HCT116 (cell line): ENCODE measurements at regions not wholly inside any gene's neighbourhood (a gene's known extent, or its start where the extent isn't known, plus 50 kb on each side); places are given as distances from the start of the nearest gene placed in this dataset.

Experiments used
- ATAC-seq: fragments of 200-7000 bp; cut with Tn5 transposase; 2 replicates; pipeline ENCODE4 v1.9.1; 2020; ENCODE audit warnings: mild to moderate bottlenecking, moderate library complexity
- BruUV-seq: library from RNA; stranded (reverse); fragments of 400-500 nt; replicated peaks from 2 replicates; lab custom pipeline; 2021; lab: Mats Ljungman, UMichigan
- CTCF ChIA-PET: fragments of 300-600 bp; sonication (Branson Sonifier 250); formaldehyde crosslinking; loops from one replicate; lab custom pipeline; 2021; ENCODE audit warnings: antibody characterized with exemption; lab: Charles Lee
- POLR2A ChIA-PET: fragments of 300-600, 350-600 bp; sonication (Branson Sonifier 250); formaldehyde crosslinking; loops from one replicate; lab custom pipeline; 2021; ENCODE audit warnings: antibody characterized with exemption; lab: Charles Lee
- RAD21 ChIA-PET, 2 experiments: fragments of 300-600 bp; sonication (Branson Sonifier 250); formaldehyde crosslinking; loops; one replicate each; lab custom pipeline; 2023; ENCODE audit warnings: low total read pairs in 2 of 2; ENCODE audit not compliant: uncharacterized antibody in 2 of 2, unreplicated experiment in 2 of 2, low non-redundant PET in 1 of 2; lab: Charles Lee
- DNase-seq: peaks from one replicate; pipeline ENCODE4 v3.0.0-alpha.2; 2010; ENCODE audit warnings: low read depth, low spot score
- H2AFZ ChIP-seq: fragments of 200-600 bp; shearing (Covaris generic), sonication (generic); 2 replicates; pipeline ENCODE4 v1.6.1; 2017; ENCODE audit warnings: low read depth, mixed run types, mixed read lengths, antibody characterized with exemption, low read length; ENCODE audit not compliant: poor library complexity, severe bottlenecking
- H3K27ac ChIP-seq: 2 replicates; pipeline ENCODE4 v1.5.1; 2012; ENCODE audit warnings: low read depth, low read length
- H3K27me3 ChIP-seq: fragments of 200-600 bp; sonication (generic); 2 replicates; pipeline ENCODE4 v1.6.1; 2016; ENCODE audit warnings: mixed run types, low read length, mixed read lengths; ENCODE audit not compliant: insufficient read depth
- H3K36me3 ChIP-seq, 2 experiments: fragments of 200-500 bp in 1 of 2; fragments of 200-600 bp in 1 of 2; sonication (Bioruptor generic) in 1 of 2; sonication (generic) in 1 of 2; 2 replicates each; pipeline versions ENCODE4 v1.5.1 to v1.6.1; 2014 to 2016; ENCODE audit warnings: low read length in 2 of 2, inconsistent platforms in 1 of 2, mixed read lengths in 1 of 2, mixed run types in 1 of 2; ENCODE audit not compliant: insufficient read depth in 2 of 2, control insufficient read depth in 1 of 2
- H3K4me1 ChIP-seq, 2 experiments: fragments of 200-600 bp in 1 of 2; sonication (generic) in 1 of 2; 2 replicates each; pipeline versions ENCODE4 v1.5.1 to v1.6.1; 2012 to 2017; ENCODE audit warnings: low read length in 2 of 2, inconsistent platforms in 1 of 2, mild to moderate bottlenecking in 1 of 2, mixed read lengths in 1 of 2, mixed run types in 1 of 2, moderate library complexity in 1 of 2; ENCODE audit not compliant: insufficient read depth in 2 of 2, control insufficient read depth in 1 of 2
- H3K4me2 ChIP-seq: fragments of 200-600 bp; sonication (generic); 2 replicates; pipeline ENCODE4 v1.6.1; 2017; ENCODE audit warnings: mixed run types, low read length, mixed read lengths
- H3K4me3 ChIP-seq, 2 experiments: fragments of 200-600 bp in 1 of 2; sonication (generic) in 1 of 2; replicated peaks in 1 of 2; 2 replicates each; pipeline ENCODE4 v1.5.1; 2011 to 2016; ENCODE audit warnings: low read length in 2 of 2, control low read depth in 1 of 2, low read depth in 1 of 2, mild to moderate bottlenecking in 1 of 2, mixed read lengths in 1 of 2, mixed run types in 1 of 2
- H3K79me2 ChIP-seq: fragments of 200-600 bp; sonication (generic); 2 replicates; pipeline ENCODE4 v1.6.1; 2017; ENCODE audit warnings: mild to moderate bottlenecking, mixed run types, low read length, moderate library complexity, mixed read lengths; ENCODE audit not compliant: insufficient read depth
- H3K9ac ChIP-seq: fragments of 200-600 bp; sonication (generic); 2 replicates; pipeline ENCODE4 v1.6.1; 2016; ENCODE audit warnings: low read length, mixed read lengths
- H3K9me2 ChIP-seq: fragments of 200-600 bp; sonication (generic), shearing (Covaris generic); 2 replicates; pipeline ENCODE4 v1.6.1; 2017; ENCODE audit warnings: mixed run types, mild to moderate bottlenecking, moderate library complexity; ENCODE audit not compliant: insufficient read depth
- H3K9me3 ChIP-seq, 2 experiments: fragments of 200-500 bp in 1 of 2; fragments of 200-600 bp in 1 of 2; sonication (Bioruptor generic) in 1 of 2; sonication (generic) in 1 of 2; 2 replicates each; pipeline ENCODE4 v1.6.1; 2014 to 2017; ENCODE audit warnings: low read length in 2 of 2, mixed read lengths in 2 of 2, inconsistent platforms in 1 of 2, low read depth in 1 of 2, mild to moderate bottlenecking in 1 of 2, mixed run types in 1 of 2, moderate library complexity in 1 of 2; ENCODE audit not compliant: control insufficient read depth in 1 of 2, insufficient read depth in 1 of 2
- H4K20me1 ChIP-seq: fragments of 200-600 bp; sonication (generic), shearing (Covaris generic); 2 replicates; pipeline ENCODE4 v1.6.1; 2017; ENCODE audit warnings: mixed run types, mild to moderate bottlenecking, moderate library complexity; ENCODE audit not compliant: insufficient read depth
- CEBPB ChIP-seq: IDR thresholded peaks from 2 replicates; pipeline ENCODE4 v1.6.1; 2012; ENCODE audit warnings: low read depth
- EGR1 ChIP-seq: IDR thresholded peaks from 2 replicates; pipeline ENCODE4 v1.6.1; 2012; ENCODE audit warnings: low read depth
- ELF1 ChIP-seq: IDR thresholded peaks from 2 replicates; pipeline ENCODE4 v1.6.1; 2012; ENCODE audit warnings: low read depth, borderline replicate concordance
- EZH2 ChIP-seq: fragments of 200-600 bp; sonication (generic); IDR thresholded peaks from 2 replicates; pipeline ENCODE4 v1.6.1; 2017; ENCODE audit warnings: antibody characterized with exemption, mixed run types
- EZH2phosphoT487 ChIP-seq: fragments of 200-600 bp; IDR thresholded peaks from 2 replicates; pipeline ENCODE4 v1.6.1; 2018; ENCODE audit warnings: antibody characterized with exemption, borderline replicate concordance
- FOSL1 ChIP-seq: IDR thresholded peaks from 2 replicates; pipeline ENCODE4 v1.6.1; 2012; ENCODE audit warnings: low read depth
- JUND ChIP-seq: IDR thresholded peaks from 2 replicates; pipeline ENCODE4 v1.6.1; 2012
- POLR2A ChIP-seq: IDR thresholded peaks from 2 replicates; pipeline ENCODE4 v1.7.0; 2011; ENCODE audit warnings: borderline replicate concordance; ENCODE audit not compliant: insufficient read depth, insufficient read length; ENCODE audit errors: extremely low read depth
- POLR2AphosphoS5 ChIP-seq: IDR thresholded peaks from 2 replicates; pipeline ENCODE4 v1.6.1; 2011; ENCODE audit warnings: mild to moderate bottlenecking, low read depth, low read length, moderate library complexity
- RAD21 ChIP-seq: IDR thresholded peaks from 2 replicates; pipeline ENCODE4 v1.6.1; 2012; ENCODE audit warnings: low read depth, mild to moderate bottlenecking
- SIN3A ChIP-seq: IDR thresholded peaks from 2 replicates; pipeline ENCODE4 v1.6.1; 2012; ENCODE audit warnings: low read depth
- SP1 ChIP-seq: IDR thresholded peaks from 2 replicates; pipeline ENCODE4 v1.6.1; 2012; ENCODE audit warnings: low read depth
- SRF ChIP-seq: IDR thresholded peaks from 2 replicates; pipeline ENCODE4 v1.6.1; 2012; ENCODE audit warnings: low read depth
- TCF7L2 ChIP-seq: IDR thresholded peaks from 2 replicates; pipeline ENCODE4 v1.7.0; 2011; ENCODE audit warnings: borderline replicate concordance, inconsistent platforms; ENCODE audit not compliant: insufficient read depth, insufficient read length; ENCODE audit errors: extremely low read depth
- YY1 ChIP-seq: IDR thresholded peaks from 2 replicates; pipeline ENCODE4 v1.6.1; 2011; ENCODE audit warnings: low read length, low read depth, moderate library complexity, mild to moderate bottlenecking; ENCODE audit not compliant: insufficient replicate concordance; ENCODE audit errors: extremely low read depth
- ZFX ChIP-seq: fragments of 450-650 bp; IDR thresholded peaks from 2 replicates; pipeline ENCODE4 v1.6.1; 2017
- ZNF274 ChIP-seq: fragments of 200-500 bp; sonication (Bioruptor generic); IDR thresholded peaks from 2 replicates; pipeline ENCODE4 v1.6.1; 2014; ENCODE audit warnings: mild to moderate bottlenecking, low read depth, low read length, inconsistent platforms
- intact Hi-C: fragments of 100-400 bp; cut with micrococcal nuclease; formaldehyde crosslinking; loops from 2 replicates; pipeline ENCODE4 v1.10.0; 2022
- TF ChIP-seq, protein P1 (sequence below): IDR thresholded peaks from 2 replicates; pipeline ENCODE4 v1.6.1; 2012; ENCODE audit warnings: low read depth

DNA sequence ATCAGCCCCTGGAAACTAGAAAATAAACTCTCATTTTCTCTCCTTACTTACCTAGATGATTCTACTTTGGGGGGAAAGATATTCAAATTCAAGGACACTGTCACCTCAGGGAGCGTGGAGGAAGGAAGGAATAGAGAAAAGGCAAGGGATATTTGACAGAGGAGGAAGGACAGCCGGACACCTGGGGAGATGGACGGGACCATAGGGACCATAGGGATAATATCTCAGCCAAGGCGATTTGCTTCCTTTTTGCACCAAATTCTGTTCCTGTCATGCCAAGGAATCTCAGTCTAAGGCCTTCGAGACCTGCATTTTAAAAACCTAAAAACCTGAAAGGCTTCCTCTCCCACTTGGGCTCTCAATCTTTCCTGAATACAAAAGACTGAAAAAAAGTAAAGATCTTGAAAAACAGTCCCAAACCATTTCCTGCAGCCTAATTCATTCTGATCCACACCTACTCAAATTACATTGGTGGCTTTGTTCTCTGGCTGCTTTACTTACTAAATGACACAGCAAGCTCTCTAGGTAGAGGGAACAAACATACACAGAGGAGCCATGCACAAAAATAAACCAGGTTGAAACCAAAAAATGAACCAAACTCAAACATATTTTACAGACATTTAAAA lies 73.9 kb upstream of the SLC24A5 start:
- Histone ChIP-seq H2AFZ (no peak overlapping the region), H3K4me3 (no peak overlapping the region), H4K20me1 (no peaks in the 10 kb centered on the region), H3K27ac (no peak overlapping the region), H3K4me1 (no peaks in the 10 kb centered on the region), H3K9me2 (no peaks in the 10 kb centered on the region), H3K27me3 (no peaks in the 10 kb centered on the region), H3K4me2 (no peak overlapping the region), H3K79me2 (no peaks in the 10 kb centered on the region), H3K9ac (no peak overlapping the region), H3K36me3 (no peaks in the 10 kb centered on the region), H3K9me3 (peaks cover 5 to 29% of the 10 kb centered on the region in 2 experiments; a peak in 2 of 4 replicates)
- BruUV-seq: no TSS peak
- DNase-seq (no peak), ATAC-seq (no peak)
- TF ChIP-seq ELF1 (no peak), EZH2 (no peak), CEBPB (no peak), TCF7L2 (no peak), POLR2AphosphoS5 (no peak), RAD21 (no peak), ZFX (no peak), EGR1 (no peak), YY1 (no peak), FOSL1 (no peak), POLR2A (no peak), SP1 (no peak), SIN3A (no peak), SRF (no peak), ZNF274 (no peak), EZH2phosphoT487 (no peak), JUND (no peak)
- TF ChIP-seq, protein P1, sequence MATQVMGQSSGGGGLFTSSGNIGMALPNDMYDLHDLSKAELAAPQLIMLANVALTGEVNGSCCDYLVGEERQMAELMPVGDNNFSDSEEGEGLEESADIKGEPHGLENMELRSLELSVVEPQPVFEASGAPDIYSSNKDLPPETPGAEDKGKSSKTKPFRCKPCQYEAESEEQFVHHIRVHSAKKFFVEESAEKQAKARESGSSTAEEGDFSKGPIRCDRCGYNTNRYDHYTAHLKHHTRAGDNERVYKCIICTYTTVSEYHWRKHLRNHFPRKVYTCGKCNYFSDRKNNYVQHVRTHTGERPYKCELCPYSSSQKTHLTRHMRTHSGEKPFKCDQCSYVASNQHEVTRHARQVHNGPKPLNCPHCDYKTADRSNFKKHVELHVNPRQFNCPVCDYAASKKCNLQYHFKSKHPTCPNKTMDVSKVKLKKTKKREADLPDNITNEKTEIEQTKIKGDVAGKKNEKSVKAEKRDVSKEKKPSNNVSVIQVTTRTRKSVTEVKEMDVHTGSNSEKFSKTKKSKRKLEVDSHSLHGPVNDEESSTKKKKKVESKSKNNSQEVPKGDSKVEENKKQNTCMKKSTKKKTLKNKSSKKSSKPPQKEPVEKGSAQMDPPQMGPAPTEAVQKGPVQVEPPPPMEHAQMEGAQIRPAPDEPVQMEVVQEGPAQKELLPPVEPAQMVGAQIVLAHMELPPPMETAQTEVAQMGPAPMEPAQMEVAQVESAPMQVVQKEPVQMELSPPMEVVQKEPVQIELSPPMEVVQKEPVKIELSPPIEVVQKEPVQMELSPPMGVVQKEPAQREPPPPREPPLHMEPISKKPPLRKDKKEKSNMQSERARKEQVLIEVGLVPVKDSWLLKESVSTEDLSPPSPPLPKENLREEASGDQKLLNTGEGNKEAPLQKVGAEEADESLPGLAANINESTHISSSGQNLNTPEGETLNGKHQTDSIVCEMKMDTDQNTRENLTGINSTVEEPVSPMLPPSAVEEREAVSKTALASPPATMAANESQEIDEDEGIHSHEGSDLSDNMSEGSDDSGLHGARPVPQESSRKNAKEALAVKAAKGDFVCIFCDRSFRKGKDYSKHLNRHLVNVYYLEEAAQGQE: no peak
- CTCF ChIA-PET: no interaction called here
- RAD21 ChIA-PET: no interaction called here
- POLR2A ChIA-PET: no interaction called here
- intact Hi-C loops: no loop called here
